ENCODE measurements at regions not wholly inside any gene's neighbourhood (a gene's known extent, or its start where the extent isn't known, plus 50 kb on each side); places are given as distances from the start of the nearest gene placed in this dataset.
"Not testable (repeated sequence)": the region's sequence is repeated elsewhere in the genome, so short reads cannot be mapped to it uniquely, and the experiment has no call there.

GRCh38 chr5:179461576-179461975 lies 88.8 kb upstream of the RUFY1 start:
- CTCF ChIA-PET = interaction anchor here in 1 of 2 donors (0.7 kb wide), 1 partner anchor 561 kb away, joined by 5 read pairs; no protein-coding TSS in a partner anchor
- POLR2A ChIA-PET = no interaction called here
- no peak overlapping the region for H3K27ac Mint-ChIP-seq

GRCh38 chr5:179459771-179460170 lies 90.6 kb upstream of the RUFY1 start:
- H3K27ac Mint-ChIP-seq = no peak overlapping the region
- H3K36me3 Mint-ChIP-seq = no peaks in the 10 kb centered on the region
- Histone ChIP-seq H3K4me1 (ENCODE audit: control insufficient read depth in 1 of 2, extremely low read depth in 1 of 2, insufficient read depth in 2 of 2, low read length in 2 of 2) (peaks cover 0 to 3% of the 10 kb centered on the region in 2 experiments), H3K4me3 (ENCODE audit: control insufficient read depth in 1 of 2, extremely low read depth in 1 of 2, low read length in 1 of 2) (no peak overlapping the region), H3K27ac (ENCODE audit: low read length) (no peak overlapping the region), H3K36me3 (ENCODE audit: control insufficient read depth in 2 of 2, extremely low read depth in 1 of 2, insufficient read depth in 1 of 2, low read length in 1 of 2) (no peaks in the 10 kb centered on the region), H3K9me3 (no peaks in the 10 kb centered on the region), H3K27me3 (replicated peaks in 1 of 2; ENCODE audit: control insufficient read depth in 2 of 2, extremely low read depth in 1 of 2, insufficient read depth in 2 of 2, low read length in 1 of 2) (peaks cover 0 to 17% of the 10 kb centered on the region in 2 experiments)
- CTCF ChIA-PET = no interaction called here
- no peak overlapping the region for H3K4me3 Mint-ChIP-seq
- WGBS (ENCODE audit: insufficient coverage) = 90% methylated on average over 2 of the region's 10 CpGs
- POLR2A ChIA-PET = no interaction called here
- ATAC-seq (replicated peaks in 1 of 4) (no peak), DNase-seq (no peak)
- peaks cover 0 to 2% (median under 1%) of the 10 kb centered on the region in 3 donors for H3K4me1 Mint-ChIP-seq
- peaks cover 5 to 6% of the 10 kb centered on the region in 2 donors for H3K27me3 Mint-ChIP-seq
- H3K9me3 Mint-ChIP-seq = peaks cover 1 to 11% (median 2%) of the 10 kb centered on the region in 3 donors

More at GRCh38 chr5:179461576-179461975, 88.8 kb upstream of the RUFY1 start:
- peaks cover 5 to 11% of the 10 kb centered on the region in 2 donors for H3K27me3 Mint-ChIP-seq
- H3K27me3 ChIP-seq (replicated peaks in 1 of 2; ENCODE audit: control insufficient read depth in 2 of 2, extremely low read depth in 1 of 2, insufficient read depth in 2 of 2, low read length in 1 of 2) = peaks cover 0 to 17% of the 10 kb centered on the region in 2 experiments
- peaks cover 0 to 11% (median 3%) of the 10 kb centered on the region in 3 donors for H3K9me3 Mint-ChIP-seq
- ATAC-seq (replicated peaks in 1 of 4) = no peak
- H3K4me1 Mint-ChIP-seq = no peaks in the 10 kb centered on the region
- no peak overlapping the region for H3K27ac ChIP-seq (ENCODE audit: low read length)
- H3K4me1 ChIP-seq (ENCODE audit: control insufficient read depth in 1 of 2, extremely low read depth in 1 of 2, insufficient read depth in 2 of 2, low read length in 2 of 2) = no peaks in the 10 kb centered on the region
- H3K4me3 Mint-ChIP-seq = no peak overlapping the region
- no peaks in the 10 kb centered on the region for H3K9me3 ChIP-seq
- no peaks in the 10 kb centered on the region for H3K36me3 Mint-ChIP-seq
- no peak for DNase-seq
- no peaks in the 10 kb centered on the region for H3K36me3 ChIP-seq (ENCODE audit: control insufficient read depth in 2 of 2, extremely low read depth in 1 of 2, insufficient read depth in 1 of 2, low read length in 1 of 2)
- no peak overlapping the region for H3K4me3 ChIP-seq (ENCODE audit: control insufficient read depth in 1 of 2, extremely low read depth in 1 of 2, low read length in 1 of 2)
- no CpG with 5 or more reads among the region's 3 CpGs for WGBS (ENCODE audit: insufficient coverage)

DNA sequence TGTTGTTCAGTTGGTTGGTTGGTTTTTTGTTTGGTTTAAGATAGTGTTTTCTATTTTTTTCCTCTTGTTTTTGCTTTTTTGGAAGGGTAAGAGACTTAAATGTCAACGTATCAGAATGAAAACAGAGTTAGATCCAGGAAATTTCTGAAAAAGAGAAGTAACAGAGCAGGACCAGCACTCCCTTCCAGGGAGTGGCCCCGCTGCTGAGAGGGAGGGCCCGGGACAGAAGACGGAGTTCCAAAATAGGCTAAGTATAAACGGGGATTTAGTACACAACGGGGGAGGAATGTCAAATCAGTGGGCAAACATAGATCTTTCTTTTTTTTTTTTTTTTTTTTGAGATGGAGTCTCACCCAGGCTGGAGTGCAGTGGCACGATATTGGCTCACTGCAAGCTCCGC lies 92.7 kb upstream of the RUFY1 start:
- H3K4me1 Mint-ChIP-seq = peaks cover 0 to 5% (median 3%) of the 10 kb centered on the region in 3 donors
- ATAC-seq (replicated peaks in 1 of 4) = no peak
- Histone ChIP-seq H3K4me3 (ENCODE audit: control insufficient read depth in 1 of 2, extremely low read depth in 1 of 2, low read length in 1 of 2) (no peak overlapping the region), H3K27ac (ENCODE audit: low read length) (no peak overlapping the region), H3K9me3 (no peaks in the 10 kb centered on the region), H3K36me3 (ENCODE audit: control insufficient read depth in 2 of 2, extremely low read depth in 1 of 2, insufficient read depth in 1 of 2, low read length in 1 of 2) (no peaks in the 10 kb centered on the region), H3K4me1 (ENCODE audit: control insufficient read depth in 1 of 2, extremely low read depth in 1 of 2, insufficient read depth in 2 of 2, low read length in 2 of 2) (peaks cover 0 to 3% of the 10 kb centered on the region in 2 experiments), H3K27me3 (replicated peaks in 1 of 2; ENCODE audit: control insufficient read depth in 2 of 2, extremely low read depth in 1 of 2, insufficient read depth in 2 of 2, low read length in 1 of 2) (peaks cover 0 to 26% of the 10 kb centered on the region in 2 experiments)
- ChIA-PET CTCF (no interaction called here), POLR2A (no interaction called here)
- H3K27me3 Mint-ChIP-seq = peaks cover 10 to 15% of the 10 kb centered on the region in 2 donors
- no peak overlapping the region for H3K27ac Mint-ChIP-seq
- no peaks in the 10 kb centered on the region for H3K36me3 Mint-ChIP-seq
- WGBS (ENCODE audit: insufficient coverage) = 55% methylated on average over 4 of the region's 8 CpGs
- no peak for DNase-seq
- H3K9me3 Mint-ChIP-seq = peaks cover 2 to 13% (median 5%) of the 10 kb centered on the region in 3 donors
- H3K4me3 Mint-ChIP-seq = no peak overlapping the region

DNA sequence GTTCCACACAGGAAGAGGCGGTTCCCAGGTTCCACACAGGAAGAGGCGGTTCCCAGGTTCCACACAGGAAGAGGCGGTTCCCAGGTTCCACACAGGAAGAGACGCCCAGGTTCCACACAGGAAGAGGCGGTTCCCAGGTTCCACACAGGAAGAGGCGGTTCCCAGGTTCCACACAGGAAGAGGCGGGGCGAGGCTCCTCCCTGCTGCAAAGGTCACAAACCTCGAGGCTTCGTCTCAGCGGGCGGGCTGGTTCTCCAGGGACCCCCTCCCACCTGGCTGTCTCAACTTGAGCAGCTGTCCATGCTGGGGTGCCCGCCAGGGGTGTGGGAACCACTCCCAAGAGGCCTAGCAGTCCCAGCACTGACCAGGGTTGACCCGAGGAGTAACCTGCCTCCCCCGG lies 94.3 kb upstream of the RUFY1 start:
- H3K36me3 Mint-ChIP-seq; CTCF ChIA-PET; H3K36me3 ChIP-seq (ENCODE audit: control insufficient read depth in 2 of 2, extremely low read depth in 1 of 2, insufficient read depth in 1 of 2, low read length in 1 of 2); H3K27ac Mint-ChIP-seq; H3K4me3 ChIP-seq (ENCODE audit: control insufficient read depth in 1 of 2, extremely low read depth in 1 of 2, low read length in 1 of 2); H3K9me3 ChIP-seq; POLR2A ChIA-PET; ATAC-seq (replicated peaks in 1 of 4); H3K4me3 Mint-ChIP-seq; H3K4me1 ChIP-seq (ENCODE audit: control insufficient read depth in 1 of 2, extremely low read depth in 1 of 2, insufficient read depth in 2 of 2, low read length in 2 of 2); H3K27ac ChIP-seq (ENCODE audit: low read length); DNase-seq; H3K4me1 Mint-ChIP-seq: not testable (repeated sequence)
- H3K9me3 Mint-ChIP-seq = peaks cover 2 to 13% (median 5%) of the 10 kb centered on the region in 3 donors
- WGBS (ENCODE audit: insufficient coverage) = 89% methylated on average over 9 of the region's 15 CpGs
- H3K27me3 ChIP-seq (replicated peaks in 1 of 2; ENCODE audit: control insufficient read depth in 2 of 2, extremely low read depth in 1 of 2, insufficient read depth in 2 of 2, low read length in 1 of 2) = peaks cover 0 to 33% of the 10 kb centered on the region in 2 experiments
- H3K27me3 Mint-ChIP-seq = peaks cover 11 to 20% of the 10 kb centered on the region in 2 donors

GRCh38 chr5:179455320-179455719 lies 95.0 kb upstream of the RUFY1 start:
- ATAC-seq (replicated peaks in 1 of 4) = no peak
- Histone ChIP-seq H3K27ac (ENCODE audit: low read length) (no peak overlapping the region), H3K9me3 (no peaks in the 10 kb centered on the region), H3K27me3 (replicated peaks in 1 of 2; ENCODE audit: control insufficient read depth in 2 of 2, extremely low read depth in 1 of 2, insufficient read depth in 2 of 2, low read length in 1 of 2) (peaks cover 0 to 36% of the 10 kb centered on the region in 2 experiments), H3K4me3 (ENCODE audit: control insufficient read depth in 1 of 2, extremely low read depth in 1 of 2, low read length in 1 of 2) (no peak overlapping the region), H3K4me1 (ENCODE audit: control insufficient read depth in 1 of 2, extremely low read depth in 1 of 2, insufficient read depth in 2 of 2, low read length in 2 of 2) (peaks cover 0 to 3% of the 10 kb centered on the region in 2 experiments), H3K36me3 (ENCODE audit: control insufficient read depth in 2 of 2, extremely low read depth in 1 of 2, insufficient read depth in 1 of 2, low read length in 1 of 2) (no peaks in the 10 kb centered on the region)
- Mint-ChIP-seq H3K4me3 (no peak overlapping the region), H3K27ac (no peak overlapping the region), H3K36me3 (no peaks in the 10 kb centered on the region), H3K27me3 (peaks cover 11 to 20% of the 10 kb centered on the region in 2 donors), H3K4me1 (peaks cover 0 to 5% (median 3%) of the 10 kb centered on the region in 3 donors), H3K9me3 (peaks cover 2 to 13% (median 5%) of the 10 kb centered on the region in 3 donors)
- CTCF ChIA-PET = interaction anchor here in 1 of 2 donors (0.7 kb wide), 1 partner anchor 286 kb away, joined by 3 read pairs; no protein-coding TSS in a partner anchor
- WGBS (ENCODE audit: insufficient coverage) = 88% methylated on average over 15 of the region's 15 CpGs
- no peak for DNase-seq
- POLR2A ChIA-PET = no interaction called here

DNA sequence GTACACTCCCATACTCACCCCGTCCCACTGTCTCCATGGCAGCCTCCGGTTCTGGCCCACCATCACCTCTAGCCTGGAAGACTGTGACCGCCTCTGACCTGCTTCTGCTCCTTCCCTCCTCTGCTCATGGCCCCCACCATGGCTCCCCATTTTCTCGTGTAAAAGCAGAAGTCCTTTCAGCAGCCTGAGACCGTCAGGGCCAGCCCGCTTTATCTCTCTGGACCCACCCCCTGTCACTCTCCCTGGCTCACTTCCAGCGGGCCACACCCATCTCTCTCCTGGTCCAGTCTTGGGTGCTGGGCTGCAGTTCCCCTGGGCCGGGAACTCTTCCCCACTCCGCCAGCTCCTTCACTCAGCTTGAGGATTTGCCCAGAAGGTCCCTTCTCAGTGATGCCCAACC lies 96.0 kb upstream of the RUFY1 start:
- peaks cover 0 to 27% of the 10 kb centered on the region in 2 experiments for H3K27me3 ChIP-seq (replicated peaks in 1 of 2; ENCODE audit: control insufficient read depth in 2 of 2, extremely low read depth in 1 of 2, insufficient read depth in 2 of 2, low read length in 1 of 2)
- WGBS (ENCODE audit: insufficient coverage) = 69% methylated on average over 8 of the region's 9 CpGs
- H3K36me3 ChIP-seq (ENCODE audit: control insufficient read depth in 2 of 2, extremely low read depth in 1 of 2, insufficient read depth in 1 of 2, low read length in 1 of 2) = no peaks in the 10 kb centered on the region
- Mint-ChIP-seq H3K9me3 (peaks cover 2 to 13% (median 5%) of the 10 kb centered on the region in 3 donors), H3K27ac (no peak overlapping the region), H3K4me1 (peaks cover 0 to 5% (median 3%) of the 10 kb centered on the region in 3 donors), H3K4me3 (no peak overlapping the region), H3K36me3 (no peaks in the 10 kb centered on the region), H3K27me3 (peaks cover 7 to 14% of the 10 kb centered on the region in 2 donors)
- ATAC-seq (replicated peaks in 1 of 4) = no peak
- H3K4me1 ChIP-seq (ENCODE audit: control insufficient read depth in 1 of 2, extremely low read depth in 1 of 2, insufficient read depth in 2 of 2, low read length in 2 of 2) = peaks cover 0 to 3% of the 10 kb centered on the region in 2 experiments
- no peak overlapping the region for H3K27ac ChIP-seq (ENCODE audit: low read length)
- no peak overlapping the region for H3K4me3 ChIP-seq (ENCODE audit: control insufficient read depth in 1 of 2, extremely low read depth in 1 of 2, low read length in 1 of 2)
- ChIA-PET CTCF (no interaction called here), POLR2A (no interaction called here)
- no peak for DNase-seq
- no peaks in the 10 kb centered on the region for H3K9me3 ChIP-seq

All from T-cell (primary cell).